ENCODE measurements at regions not wholly inside any gene's neighbourhood (a gene's known extent, or its start where the extent isn't known, plus 50 kb on each side); places are given as distances from the start of the nearest gene placed in this dataset.
"Not testable (repeated sequence)": the region's sequence is repeated elsewhere in the genome, so short reads cannot be mapped to it uniquely, and the experiment has no call there.

DNA sequence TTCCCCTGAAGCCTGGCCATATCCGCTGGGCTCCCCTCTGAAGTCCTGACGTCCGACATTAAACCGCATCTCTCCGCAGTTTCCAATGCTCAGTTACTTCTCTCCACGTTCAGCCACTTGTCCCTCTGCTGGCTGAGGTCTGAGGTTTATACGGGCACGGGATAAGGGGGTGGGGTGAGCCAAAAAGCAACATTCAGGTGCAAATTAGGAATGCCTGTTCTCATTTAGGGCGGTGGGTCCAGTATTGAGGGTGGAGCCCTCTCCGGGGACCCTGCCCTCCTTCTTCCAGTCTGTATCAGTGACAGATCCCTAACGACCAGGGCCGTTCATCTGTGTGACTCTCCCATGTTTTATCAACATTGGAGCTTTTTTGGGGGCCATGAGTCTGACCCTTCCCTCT, 1454.4 kb downstream of the HACE1 start:
- ATAC-seq = no peak
- no peak for DNase-seq
- intact Hi-C loops (cut with DNase I) = no loop called here

DNA sequence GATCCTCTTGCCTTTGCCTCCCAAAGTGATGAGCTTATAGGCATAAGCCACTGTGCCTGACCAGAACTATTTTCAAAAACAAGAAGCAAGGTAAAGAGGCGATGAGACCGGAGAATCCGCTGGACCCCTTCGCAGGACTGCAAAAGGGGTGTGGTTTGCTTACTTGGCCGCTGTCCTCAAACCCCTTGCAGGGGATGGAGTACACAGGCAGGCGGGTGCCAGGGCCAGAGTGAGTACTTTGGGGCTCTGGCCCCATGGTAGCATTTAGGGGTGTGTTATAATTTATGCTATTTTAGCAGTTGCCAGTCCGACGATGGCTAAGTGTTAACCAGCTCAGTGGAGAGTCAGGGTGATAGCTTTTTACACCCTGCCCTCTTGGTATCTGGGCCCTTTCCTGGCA, 1454.9 kb downstream of the HACE1 start:
- ATAC-seq (no peak), DNase-seq (no peak)
- intact Hi-C loops (cut with DNase I) = no loop called here

DNA sequence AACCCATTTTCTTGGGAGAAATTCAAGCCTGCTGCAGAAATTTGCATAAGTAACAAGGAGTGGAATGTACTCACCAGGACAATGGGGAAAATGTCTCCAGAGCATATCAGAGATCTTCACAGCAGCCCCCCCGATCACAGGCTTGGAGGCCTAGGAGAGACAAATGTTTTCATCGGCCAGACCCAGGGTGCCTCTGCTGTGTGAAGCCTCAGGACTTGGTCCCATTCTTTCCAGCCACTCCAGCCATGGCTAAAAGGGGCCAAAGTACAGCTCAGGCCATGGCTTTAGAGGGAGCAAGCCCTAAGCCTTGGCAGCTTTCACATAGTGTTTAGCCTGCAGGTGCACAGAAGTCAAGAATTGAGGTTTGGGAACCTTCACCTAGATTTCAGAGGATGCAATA, 1463.0 kb downstream of the HACE1 start:
- ATAC-seq (no peak), DNase-seq (no peak)
- intact Hi-C loops (cut with DNase I) = no loop called here

DNA sequence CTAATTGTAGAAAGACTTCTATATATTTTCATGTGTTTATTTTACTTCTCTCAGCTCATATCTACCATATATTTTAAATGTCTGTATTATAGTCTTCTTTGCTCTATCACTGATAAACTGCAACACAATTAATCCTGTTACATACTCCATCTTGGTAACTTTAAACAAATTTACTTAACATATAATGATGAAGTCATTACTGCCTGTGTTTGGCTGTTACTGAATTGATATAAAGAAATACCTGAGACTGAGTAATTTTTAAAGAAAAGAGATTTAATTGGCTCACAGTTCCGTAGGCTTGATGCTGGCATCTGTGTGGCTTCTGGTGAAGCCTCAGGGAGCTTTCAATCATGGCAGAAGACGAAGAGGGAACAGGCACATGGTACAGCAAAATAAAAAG, 1480.4 kb downstream of the HACE1 start:
- ATAC-seq (no peak), DNase-seq (no peak)
- intact Hi-C loops (cut with DNase I) = no loop called here

GRCh38 chr6:103367212-103367611, 1492.5 kb downstream of the HACE1 start:
- intact Hi-C loops (cut with DNase I) = no loop called here
- DNase-seq = no peak
- ATAC-seq = no peak

GRCh38 chr6:103356531-103356930, 1503.2 kb downstream of the HACE1 start:
- ATAC-seq = no peak
- no peak for DNase-seq
- intact Hi-C loops (cut with DNase I) = no loop called here

- no peak for ATAC-seq
- intact Hi-C loops (cut with DNase I) = no loop called here
- no peak for DNase-seq
These were observed 1515.1 kb downstream of the HACE1 start for GRCh38 chr6:103344554-103345163.

GRCh38 chr6:103335412-103335811, 1524.3 kb downstream of the HACE1 start:
- intact Hi-C loops (cut with DNase I) = no loop called here
- no peak for DNase-seq

DNA sequence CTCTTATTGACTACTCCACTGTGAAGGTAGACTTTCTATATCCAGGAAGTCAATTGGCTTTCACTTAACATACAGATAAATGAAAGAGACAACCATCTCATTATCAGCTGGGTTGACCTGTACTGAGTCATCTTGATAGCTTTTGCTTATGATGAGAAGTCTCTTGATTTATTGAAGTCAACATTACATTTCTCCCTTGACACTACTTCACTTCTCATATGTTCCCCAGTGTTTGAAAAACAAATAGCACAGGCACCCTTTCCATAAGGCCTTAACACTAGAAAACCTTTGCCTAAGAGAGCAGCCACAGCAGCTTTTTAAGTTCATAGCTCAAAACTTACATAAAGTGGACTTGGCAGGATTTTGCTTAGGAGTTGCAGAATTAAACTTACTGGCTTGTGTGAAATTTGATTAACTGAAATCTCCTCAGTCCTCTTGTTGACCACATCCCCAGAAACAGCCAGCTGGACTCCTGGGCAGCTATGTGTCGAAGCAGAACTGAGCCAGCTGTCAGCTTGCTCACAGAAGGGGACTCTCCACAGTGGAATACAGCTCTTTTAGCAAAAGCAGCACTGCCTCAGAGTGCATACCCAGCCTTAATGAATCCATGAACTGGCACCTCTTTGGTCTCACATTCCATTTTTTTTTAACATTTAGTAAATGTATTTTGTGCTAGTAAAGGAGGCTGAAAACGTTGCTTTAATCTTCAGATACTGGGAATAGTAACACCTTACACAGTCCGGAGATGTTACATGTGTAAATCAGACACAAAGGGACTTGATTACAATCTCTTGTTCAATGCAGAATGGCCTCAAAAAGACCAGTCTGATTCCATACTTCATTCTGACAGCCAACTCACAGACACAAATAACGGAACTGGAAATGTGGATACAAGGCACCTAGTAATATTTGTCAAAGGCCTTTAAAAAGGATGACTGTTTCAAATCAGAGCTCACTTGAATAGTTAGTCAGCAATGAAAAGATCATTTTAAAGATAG, 1532.7 kb downstream of the HACE1 start:
- intact Hi-C loops (cut with DNase I) = no loop called here
- ATAC-seq (peak; percentile 40 to 57), DNase-seq (no peak)

More at GRCh38 chr6:103335412-103335811, 1524.3 kb downstream of the HACE1 start:
- ATAC-seq = no peak

DNA sequence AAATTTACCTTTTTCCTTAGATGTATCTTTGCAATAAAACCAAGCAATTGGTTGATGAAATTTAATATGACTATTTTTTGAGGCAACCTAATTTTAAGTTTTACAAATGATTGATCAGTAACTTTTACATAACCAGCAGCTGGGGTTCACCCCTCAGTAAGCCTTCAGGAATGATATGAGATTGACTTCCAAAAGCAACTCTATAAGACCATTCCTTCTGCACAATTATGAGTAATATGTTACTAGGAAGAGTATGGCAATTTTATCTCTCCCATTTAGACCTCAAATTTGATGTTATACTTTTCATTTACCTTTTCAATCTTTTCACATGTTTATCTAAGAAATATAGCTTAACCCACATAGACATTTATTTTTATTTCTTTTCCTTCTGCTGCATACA, 1546.3 kb downstream of the HACE1 start:
- ATAC-seq (no peak), DNase-seq (no peak)
- intact Hi-C loops (cut with DNase I) = no loop called here

DNA sequence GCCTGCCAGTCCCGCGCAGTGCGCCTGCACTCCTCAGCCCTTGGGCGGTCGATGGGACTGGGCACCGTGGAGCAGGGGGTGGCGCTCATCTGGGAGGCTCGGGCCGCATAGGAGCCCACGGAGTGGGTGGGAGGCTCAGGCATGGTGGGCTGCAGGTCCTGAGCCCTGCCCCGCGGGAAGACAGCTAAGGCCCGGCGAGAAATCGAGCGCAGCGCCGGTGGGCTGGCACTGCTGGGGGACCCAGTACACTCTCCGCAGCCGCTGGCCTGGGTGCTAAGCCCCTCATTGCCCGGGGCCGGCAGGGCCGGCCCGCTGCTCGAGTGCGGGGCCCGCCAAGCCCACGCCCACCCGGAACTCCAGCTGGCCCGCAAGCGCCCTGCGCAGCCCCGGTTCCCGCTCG, 1565.3 kb downstream of the HACE1 start:
- DNase-seq; ATAC-seq; intact Hi-C loops (cut with DNase I): not testable (repeated sequence)

GRCh38 chr6:103284835-103285234, 1574.9 kb downstream of the HACE1 start:
- no peak for ATAC-seq
- no peak for DNase-seq
- intact Hi-C loops (cut with DNase I) = no loop called here

DNA sequence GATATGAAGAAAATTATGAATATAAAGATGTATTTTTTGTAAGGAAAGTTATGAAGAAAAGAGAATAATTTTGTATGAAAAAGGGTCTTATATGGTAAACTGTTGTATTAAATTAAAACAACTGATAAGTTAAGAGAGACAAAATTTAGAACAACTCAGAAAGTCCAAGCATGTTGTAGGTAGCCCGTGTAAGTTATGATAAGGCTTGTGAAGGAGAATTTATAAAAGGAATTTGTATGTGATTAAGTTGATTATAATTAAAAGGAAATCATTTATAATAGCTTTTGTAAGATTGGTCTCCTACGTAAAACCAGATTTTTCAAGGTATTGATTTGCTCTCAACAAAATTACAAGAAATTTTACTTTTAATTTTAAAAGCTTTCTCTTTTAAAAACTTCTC, 1579.3 kb downstream of the HACE1 start:
- ATAC-seq (no peak), DNase-seq (no peak)
- intact Hi-C loops (cut with DNase I) = no loop called here

DNA sequence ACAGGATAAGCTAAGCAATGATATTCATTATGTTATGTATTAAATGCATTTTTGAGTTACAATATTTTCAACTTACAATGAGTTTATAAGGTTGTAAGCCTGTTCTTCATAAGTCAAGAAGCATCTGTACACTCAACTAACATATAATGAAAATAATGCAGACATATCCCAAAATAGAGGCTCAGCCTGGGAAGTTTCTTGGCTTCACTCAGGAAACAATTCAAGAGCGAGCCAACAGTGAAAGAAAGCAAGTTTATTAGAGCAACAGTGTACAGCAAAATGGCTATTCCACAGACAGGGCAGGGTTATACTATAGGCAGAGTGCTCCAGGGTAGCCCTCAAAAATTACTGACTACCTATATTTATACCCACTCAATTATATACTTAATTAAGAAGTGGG, 1581.8 kb downstream of the HACE1 start:
- ATAC-seq = no peak
- intact Hi-C loops (cut with DNase I) = no loop called here
- DNase-seq = no peak

GRCh38 chr6:103273048-103273447, 1586.7 kb downstream of the HACE1 start:
- no peak for DNase-seq
- intact Hi-C loops (cut with DNase I) = no loop called here
- no peak for ATAC-seq

- intact Hi-C loops (cut with DNase I) = no loop called here
- ATAC-seq = no peak
- DNase-seq = no peak
These were observed 1590.1 kb downstream of the HACE1 start for GRCh38 chr6:103269581-103269980.

DNA sequence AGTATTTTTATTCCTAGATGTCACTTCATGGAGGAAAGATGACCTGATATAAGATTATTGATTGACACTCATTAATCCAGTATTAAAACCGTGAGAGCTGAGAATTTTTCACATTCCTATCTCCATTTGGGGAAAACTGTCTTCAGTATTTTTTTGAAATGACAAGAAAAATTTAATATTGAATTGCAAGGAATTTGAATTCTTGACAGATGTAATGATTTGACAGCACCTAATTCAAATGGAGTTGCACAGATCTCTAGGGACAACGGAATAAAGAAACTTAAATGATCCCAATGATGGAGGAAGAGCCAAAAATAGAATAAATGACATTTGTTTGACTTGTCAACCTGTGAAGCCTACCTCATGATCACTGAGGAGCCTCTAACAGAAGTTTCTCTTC, 1591.4 kb downstream of the HACE1 start:
- ATAC-seq = no peak
- intact Hi-C loops (cut with DNase I) = no loop called here
- DNase-seq = no peak

GRCh38 chr6:103264020-103264419, 1595.7 kb downstream of the HACE1 start:
- intact Hi-C loops (cut with DNase I) = no loop called here
- no peak for ATAC-seq
- no peak for DNase-seq

DNA sequence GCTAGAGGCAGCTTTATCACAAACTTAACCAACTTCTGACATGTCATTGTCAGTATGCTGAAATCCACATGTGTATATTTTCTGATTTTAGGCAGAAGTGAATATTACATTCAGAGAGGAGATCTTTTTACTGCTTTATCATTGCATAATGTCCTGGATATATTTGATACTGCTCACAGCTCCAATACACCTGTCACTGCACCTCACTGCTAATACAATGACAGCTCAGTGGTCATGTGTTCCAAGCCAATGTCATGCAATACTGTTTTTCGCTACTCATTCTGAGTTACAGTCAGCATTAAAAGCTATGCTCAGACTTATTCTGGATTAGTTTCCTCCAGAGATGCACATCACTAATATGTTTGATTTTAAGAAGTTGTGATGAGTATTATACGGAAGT, 1604.6 kb downstream of the HACE1 start:
- no peak for ATAC-seq
- intact Hi-C loops (cut with DNase I) = no loop called here
- no peak for DNase-seq

DNA sequence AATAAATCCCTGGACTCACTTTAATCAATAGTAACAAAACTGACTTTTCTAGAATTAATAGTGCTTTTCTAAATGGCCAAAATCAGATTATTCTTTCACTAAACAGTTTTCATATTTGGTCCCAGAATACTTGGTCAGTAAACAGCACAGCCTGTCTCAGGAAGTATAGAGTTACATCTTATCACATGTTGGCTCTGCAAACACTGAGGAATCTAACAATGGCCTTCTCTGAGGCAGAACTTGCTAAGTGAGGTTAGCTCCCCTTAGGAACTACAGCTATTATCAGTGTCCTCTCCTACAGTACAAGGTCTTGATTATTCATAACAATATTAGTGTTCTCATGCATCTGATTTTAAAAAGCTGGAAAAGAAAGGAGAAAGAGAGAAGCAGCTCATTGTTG, 1622.8 kb downstream of the HACE1 start:
- DNase-seq (no peak), ATAC-seq (no peak)
- intact Hi-C loops (cut with DNase I) = no loop called here

GRCh38 chr6:103231181-103231580, 1628.5 kb downstream of the HACE1 start:
- ATAC-seq (no peak), DNase-seq (no peak)
- intact Hi-C loops (cut with DNase I) = no loop called here

Data from left cardiac atrium (tissue), 4 donors.